Loucy (cell line): ENCODE measurements at regions not wholly inside any gene's neighbourhood (a gene's known extent, or its start where the extent isn't known, plus 50 kb on each side); places are given as distances from the start of the nearest gene placed in this dataset.

Source experiments
- CTCF ChIP-seq: fragments of 200-600 bp; sonication (generic); conservative IDR thresholded peaks from 2 replicates; pipeline ENCODE4 v1.5.1; 2014; ENCODE audit warnings: mild to moderate bottlenecking, antibody characterized with exemption, low read length
- EZH2phosphoT487 ChIP-seq: fragments of 200-600 bp; IDR thresholded peaks from 2 replicates; pipeline ENCODE4 v1.6.1; 2018; ENCODE audit warnings: antibody characterized with exemption, mild to moderate bottlenecking, moderate library complexity, borderline replicate concordance

GRCh38 chr3:81003817-81004216, 757.6 kb downstream of the GBE1 start:
- TF ChIP-seq CTCF (no peak), EZH2phosphoT487 (no peak)
